NCI-H1105 (cell line): ENCODE measurements at regions not wholly inside any gene's neighbourhood (a gene's known extent, or its start where the extent isn't known, plus 50 kb on each side); places are given as distances from the start of the nearest gene placed in this dataset.
"Not testable (repeated sequence)": the region's sequence is repeated elsewhere in the genome, so short reads cannot be mapped to it uniquely, and the experiment has no call there.

Source experiments
- DNase-seq: peaks from one replicate; lab custom pipeline; 2025; lab: John Stamatoyannopoulos, UW

DNA sequence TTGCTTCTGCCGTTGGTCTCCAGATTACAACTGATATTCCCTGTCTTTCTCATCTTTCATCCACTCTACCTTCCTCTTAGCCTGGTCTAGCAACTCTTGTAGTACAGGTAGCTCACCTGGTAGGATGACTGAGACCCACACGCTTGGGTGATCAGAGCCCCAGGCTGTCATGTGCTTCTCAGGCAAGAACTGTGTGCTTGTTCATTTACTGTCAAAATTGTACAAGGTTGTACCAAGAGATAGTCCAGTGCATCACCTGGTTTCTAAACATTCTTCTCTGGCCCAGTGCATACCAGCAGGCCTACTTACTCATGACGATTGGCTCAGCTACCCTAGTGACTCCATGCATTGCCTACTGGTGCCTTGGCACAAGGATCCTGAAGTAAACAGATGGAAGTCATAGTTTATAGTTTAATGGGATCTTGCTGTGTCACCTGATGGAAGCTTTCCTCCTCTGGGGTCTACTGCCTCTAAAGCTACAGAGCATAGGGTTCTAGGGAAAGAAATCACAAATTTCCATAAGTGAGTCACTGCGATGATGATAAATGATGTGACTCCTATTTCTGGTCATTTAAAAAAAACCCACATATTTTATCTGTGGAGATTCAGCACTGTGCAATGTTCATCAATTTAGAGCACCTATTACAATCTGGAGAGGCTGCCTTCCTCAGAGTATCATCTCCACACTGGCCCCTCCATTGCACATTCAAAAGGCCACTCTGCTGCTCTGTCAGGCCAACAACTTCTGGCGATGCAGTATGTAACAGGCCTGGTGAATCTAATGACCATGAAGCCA lies 481.8 kb upstream of the MEIS1 start:
- no peak for DNase-seq

DNA sequence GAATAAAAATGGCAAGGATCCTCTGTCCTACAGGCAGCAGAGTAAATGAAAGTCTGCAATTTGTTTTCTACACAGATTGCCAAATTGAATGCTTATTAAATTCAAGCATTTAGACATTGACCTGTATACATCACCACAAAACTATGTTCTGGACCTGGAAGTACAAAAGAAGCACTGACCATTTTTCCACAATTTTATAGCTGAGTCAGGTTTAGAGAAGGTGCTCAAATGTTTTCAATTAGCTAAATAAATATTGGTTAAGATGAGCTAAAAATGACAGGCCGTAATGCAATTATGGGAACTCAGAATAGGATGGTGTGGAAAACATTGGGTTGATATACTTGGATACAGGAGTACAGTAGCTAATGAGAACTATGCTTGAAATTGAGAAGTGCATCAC lies 490.7 kb upstream of the MEIS1 start:
- no peak for DNase-seq

DNA sequence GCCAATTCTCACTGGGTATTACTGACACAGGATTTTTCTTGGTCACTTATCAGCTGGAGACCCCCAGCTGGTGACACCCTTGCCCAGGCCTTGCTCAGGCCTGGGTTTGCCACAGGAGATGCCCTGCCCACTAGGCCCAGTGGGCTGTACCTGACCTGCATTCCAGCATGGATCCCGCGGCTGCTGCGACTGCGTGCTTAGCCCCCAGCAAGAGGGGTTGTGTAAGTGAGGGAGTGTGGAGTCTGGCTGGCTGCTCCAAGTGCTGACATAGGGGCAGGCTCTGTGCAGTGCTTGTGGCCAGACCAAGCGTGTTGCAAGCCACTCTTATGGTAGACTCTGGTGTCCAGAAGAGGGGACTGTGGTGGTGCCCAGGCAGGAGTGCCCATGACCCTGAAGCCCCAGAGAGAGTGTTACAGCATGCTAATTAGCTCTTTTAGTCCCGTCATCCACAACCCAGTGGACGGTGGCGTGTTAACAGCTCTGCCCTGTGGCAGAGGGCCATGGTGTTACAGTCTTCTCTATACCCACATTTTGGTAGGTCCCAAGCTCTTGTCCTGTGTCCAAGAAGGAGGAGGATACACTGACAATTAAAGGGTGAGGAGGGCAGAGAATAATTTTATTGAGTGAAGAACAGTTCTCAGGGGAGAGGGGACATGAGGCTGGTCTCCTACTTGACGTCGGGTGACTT lies 491.7 kb upstream of the MEIS1 start:
- no peak for DNase-seq

DNA sequence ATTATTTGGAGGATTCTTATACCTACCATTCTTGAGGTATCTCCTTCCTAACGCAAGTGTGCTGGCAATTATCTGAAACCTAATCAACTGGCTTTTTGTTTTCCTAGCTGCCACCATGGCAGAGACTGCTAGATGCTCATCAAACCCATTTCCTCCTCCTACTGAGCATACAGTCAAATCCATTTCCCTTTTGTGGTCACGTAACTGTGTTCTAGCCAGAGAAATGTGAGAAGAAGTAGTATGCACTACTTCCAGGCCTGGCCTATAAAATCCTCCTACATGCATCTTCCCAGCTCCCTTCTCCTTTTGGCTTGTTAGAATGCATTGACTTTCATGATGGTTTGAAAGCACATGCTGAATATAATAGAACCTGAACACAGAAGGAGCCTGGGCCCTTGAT lies 494.1 kb upstream of the MEIS1 start:
- no peak for DNase-seq

DNA sequence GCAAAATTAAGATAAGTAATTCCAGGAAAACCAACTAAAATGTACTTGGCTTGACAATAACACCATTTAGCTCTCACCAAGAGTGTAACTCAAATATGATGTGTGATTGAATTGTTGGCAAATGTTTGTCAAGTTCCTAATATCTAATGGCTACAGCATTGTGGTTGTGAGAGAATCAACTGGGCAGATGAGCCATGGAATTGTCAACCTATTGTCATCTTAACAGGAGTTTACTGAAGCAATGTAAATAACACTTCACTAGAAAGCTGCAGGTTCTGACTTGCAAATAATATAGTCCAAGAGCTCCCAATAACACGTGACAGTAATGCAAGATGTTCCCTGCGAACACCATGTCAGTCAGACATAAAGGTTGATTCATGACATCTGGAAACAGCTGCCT lies 495.2 kb upstream of the MEIS1 start:
- peak; percentile 15 for DNase-seq

DNA sequence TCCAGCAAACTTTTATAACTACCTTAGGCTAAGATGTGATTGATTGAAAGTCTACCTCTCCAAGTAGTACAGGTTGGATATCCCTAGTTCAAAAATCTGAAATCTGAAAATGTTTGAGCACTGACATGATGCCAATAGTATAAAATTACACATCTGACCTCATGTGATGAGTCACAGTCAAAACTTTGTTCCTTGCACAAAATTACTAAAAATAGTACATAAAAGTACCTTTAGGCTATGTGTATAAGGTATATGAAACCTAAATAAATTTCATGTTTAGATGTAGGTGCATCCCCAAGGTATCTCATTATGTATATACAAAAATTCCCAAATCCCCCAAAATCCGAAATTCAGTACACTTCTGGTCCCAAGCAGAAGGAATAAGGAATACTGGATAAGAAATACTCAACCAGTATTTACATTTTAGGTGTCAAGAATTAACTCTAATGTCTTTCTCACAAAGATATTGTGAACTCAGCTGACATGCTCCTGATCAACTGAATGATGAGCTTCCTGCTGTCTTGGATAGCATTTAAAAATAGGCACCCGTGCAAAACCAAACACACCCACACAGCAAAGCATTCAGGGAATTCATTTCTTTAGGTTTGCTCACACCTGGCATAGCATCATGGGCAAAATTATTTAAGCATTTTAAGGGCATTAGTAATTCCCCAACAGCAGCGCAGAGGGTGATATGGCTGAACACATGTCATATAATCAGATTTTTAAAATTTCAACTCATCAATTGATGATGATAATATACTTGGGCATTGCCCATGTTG lies 497.4 kb upstream of the MEIS1 start:
- DNase-seq = no peak

DNA sequence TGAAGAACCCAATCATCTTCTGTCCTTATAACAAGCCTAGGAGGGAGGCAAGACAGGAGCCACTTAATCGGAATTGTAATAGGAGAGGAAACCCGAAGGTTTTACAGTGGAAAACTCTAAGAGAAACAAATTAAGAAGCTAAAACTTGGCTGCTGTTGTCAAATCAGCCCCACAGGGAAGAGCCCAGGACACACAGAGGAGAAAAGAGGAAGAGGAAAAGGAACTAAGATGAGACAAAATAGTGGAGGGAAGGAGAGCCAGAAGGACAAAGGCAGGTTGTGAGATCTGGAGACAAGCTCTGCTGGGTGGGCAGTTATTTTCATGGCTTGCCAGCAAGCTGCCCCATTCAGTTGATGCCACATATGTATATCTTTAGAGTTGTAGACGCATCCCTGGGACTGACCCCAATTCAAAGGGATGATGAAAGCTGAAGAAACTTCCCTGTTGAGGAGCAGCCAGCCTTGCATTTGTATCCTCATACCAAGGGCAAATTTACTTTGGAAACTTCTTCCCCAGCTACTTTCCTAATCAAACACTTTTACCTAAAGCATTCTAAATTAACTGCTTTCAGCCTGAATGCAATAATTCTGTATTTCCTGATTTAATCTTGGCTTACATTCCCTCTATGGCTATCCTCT lies 499.8 kb upstream of the MEIS1 start:
- DNase-seq = no peak

DNA sequence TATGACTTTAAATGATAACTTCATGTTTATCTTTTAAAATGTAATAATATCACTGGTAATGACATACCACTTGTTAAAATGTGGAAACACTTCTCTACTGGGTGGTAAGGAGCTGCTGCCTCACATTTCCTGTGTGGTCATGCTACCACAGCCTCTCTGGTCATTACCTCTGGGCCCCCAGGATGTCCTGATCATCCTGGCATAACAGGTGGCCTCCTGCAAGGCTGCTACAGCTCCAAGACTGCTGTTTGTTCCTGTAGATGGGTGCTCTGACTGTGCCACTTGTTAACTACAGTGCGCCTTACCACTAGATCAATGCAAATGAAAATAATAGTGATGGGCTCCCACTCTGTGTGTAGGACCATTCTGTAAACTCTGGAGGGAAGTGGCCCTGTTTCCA lies 500.2 kb upstream of the SPRED2 start:
- no peak for DNase-seq

DNA sequence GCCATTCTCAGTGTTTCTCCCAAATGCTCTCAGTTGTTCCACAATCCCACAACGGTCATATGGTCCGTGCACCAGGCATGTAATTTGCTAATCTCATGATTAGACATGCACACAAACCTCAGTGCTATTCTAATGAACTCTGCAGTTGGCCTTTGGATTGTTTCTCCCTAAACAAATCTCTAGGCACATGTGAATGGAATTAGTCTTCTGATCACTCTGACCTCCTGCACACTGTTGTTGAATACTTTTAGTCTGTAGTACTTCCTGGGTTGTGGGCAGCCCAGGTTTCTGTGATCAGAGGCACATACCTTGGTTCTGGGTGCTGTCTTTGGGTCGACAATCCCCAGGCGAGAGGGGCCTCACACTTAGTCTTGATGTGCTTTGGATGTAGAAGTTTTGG lies 498.7 kb upstream of the SPRED2 start:
- no peak for DNase-seq

DNA sequence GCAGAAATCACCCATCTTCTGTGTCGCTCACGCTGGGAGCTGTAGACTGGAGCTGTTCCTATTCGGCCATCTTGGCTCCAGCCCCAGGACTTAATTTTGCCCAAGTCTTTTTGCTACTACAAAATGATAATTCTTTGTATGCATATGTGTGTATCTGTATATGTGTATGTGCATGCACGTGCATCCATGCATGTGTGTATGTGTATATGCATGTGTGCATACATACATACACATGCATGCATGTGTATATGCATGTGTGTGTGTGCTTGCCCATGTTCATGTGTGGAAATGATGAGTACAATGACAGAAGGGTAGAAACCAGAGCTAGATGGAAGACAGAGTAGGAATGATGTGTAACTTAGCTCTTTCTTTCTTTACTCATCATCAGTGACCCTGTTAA lies 497.9 kb upstream of the SPRED2 start:
- DNase-seq = no peak

DNA sequence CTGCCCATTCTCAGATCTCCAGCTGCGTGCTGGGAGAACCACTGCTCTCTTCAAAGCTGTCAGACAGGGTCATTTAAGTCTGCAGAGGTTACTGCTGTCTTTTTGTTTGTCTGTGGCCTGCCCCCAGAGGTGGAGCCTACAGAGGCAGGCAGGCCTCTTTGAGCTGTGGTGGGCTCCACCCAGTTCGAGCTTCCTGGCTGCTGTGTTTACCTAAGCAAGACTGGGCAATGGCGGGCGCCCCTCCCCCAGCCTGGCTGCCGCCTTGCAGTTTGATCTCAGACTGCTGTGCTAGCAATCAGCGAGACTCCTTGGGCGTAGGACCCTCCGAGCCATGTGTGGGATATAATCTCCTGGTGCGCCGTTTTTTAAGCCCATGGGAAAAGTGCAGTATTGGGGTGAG lies 497.3 kb upstream of the SPRED2 start:
- not testable (repeated sequence) for DNase-seq

DNA sequence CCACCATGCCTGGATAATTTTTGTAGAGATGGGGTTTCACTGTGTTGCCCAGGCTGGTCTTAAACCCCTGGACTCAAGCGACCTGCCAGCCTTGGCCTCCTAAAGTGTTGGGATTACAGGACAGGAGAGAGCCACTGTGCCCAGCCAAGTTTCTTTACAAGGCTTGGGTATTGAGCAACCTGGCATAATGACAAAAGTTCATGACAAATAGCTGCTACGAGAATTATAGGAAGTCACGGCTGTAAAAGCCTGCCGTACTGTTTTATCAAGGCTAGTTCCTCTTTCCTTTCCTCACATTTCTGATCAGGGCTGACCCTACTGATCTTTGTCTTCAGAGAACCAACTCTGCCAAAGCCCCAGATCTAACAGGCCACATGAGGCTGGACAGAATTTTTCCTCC lies 490.4 kb upstream of the SPRED2 start:
- DNase-seq = no peak

DNA sequence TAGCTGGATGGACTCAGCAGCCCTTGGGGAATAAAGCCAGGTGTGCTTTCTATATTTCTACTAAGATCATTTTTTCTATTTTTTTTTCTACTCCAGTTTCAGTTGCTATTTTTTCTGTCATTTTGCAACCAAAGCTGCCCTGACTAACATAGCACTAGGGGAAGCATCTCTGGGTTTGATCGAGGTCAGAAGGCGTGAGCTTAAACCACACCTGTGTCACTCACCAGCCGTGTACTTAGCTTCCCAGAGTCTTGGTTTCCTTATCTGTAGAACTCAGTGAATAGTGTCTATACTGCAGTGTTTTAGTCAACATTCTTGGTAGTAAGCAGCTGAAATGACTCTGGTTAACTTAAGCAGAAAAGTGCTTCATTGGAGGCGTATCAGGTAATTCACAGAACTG lies 489.6 kb upstream of the SPRED2 start:
- no peak for DNase-seq

DNA sequence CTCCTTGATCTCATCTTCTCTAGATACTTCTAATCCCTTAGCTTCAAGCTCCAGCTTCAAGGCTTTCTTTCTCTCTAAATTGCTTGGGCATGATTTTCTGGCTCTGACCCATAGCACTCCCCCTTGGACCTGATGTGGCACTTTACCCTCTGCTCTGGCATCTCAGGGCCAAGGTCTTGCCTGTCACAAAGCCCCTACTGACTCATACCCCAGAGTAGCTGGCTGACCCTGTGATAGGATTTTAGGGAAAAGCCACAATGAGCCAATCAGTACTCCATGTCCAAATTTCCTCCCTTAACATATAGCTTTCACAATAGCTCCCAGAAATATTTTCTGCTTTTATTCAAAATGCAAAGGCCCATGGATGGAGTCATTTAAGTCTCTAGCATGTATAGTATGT lies 488.7 kb upstream of the SPRED2 start:
- no peak for DNase-seq

DNA sequence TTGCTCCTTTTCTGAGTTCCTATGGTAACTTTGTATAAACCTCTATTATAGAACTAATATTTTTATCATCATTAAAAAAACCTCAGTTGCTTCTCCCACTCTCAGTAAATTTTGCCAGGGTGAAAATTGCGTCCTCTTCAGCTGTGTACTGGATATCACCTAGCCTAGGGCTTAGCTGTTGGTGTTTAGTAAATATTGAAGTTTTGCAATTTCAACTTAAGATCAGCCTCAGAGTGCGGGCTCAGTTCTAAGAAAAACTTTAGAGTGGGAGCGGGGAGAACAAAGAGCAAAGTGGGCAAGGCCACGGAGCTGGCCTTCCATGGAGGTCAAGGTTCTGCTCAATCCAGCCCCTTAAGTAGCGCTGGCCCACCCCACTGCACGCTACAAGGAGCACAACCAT lies 488.3 kb upstream of the SPRED2 start:
- no peak for DNase-seq

DNA sequence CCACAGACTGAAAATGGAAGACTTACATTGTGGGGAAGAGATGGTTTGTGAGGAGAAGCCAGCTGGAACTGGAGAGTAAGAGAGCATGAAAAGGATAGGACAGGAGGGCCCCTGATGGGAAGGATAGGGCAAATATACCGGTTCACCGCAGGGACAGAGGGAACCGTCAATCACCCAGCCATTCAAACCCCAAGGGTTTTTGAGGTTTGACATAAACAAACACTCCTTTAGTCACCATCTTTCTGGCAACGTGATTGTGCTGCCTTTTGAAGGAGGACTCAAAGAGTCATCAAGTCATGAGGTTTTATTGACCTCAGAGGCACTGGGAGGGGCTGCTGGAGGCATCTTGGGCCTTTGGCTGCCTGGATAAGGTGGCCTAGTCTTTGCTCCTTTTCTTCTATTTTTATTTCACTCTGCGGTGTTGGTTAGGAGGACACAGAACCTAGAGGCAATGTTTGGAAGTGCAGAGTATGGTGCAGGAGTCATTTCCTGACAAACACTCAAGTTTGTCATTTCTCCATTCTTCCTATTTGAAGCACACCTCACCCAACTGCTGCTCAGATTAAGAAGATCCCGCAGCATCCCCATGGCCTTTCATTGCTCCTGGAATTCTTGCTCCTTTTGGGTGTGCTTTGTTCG lies 487.3 kb upstream of the SPRED2 start:
- DNase-seq = no peak

DNA sequence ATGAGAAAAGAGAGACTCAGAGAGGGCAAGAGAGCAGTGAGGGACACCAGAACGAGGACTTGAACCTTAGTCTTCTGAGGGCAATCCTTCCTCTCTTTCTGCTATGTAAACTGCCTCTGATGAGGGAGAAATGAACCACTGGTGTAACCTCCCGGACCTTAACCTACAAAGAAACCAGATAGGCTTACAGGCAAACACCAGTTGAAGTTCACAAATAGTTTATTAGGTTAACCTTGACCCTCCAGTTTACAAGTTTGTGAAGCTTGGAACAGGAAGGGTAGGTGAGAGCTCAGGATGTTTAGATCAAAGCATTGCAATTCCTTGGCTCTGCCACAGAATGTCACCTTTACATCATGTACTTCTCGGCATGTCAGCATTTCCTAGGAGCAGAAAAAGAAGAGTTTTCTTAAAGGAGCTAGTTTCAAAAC lies 486.4 kb upstream of the SPRED2 start:
- DNase-seq = no peak

DNA sequence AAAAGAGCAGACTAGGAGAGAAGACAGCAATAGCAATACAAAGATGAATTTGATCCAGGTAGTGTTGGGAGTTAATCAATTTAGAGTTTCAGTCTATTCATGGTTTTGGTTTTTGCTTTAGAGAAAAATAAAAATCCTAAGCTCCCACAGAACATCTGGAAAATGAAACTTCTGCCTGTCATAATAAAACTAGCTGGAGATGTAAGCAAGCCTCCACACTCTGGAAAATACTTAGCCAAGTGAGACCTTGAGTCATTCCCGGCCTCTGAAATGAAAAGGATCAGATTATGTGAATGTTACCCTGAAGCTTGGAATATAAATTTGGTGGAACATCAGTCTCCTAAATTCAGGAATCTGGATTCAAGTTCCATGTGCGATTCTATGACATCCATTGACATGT lies 485.6 kb upstream of the SPRED2 start:
- DNase-seq = no peak

DNA sequence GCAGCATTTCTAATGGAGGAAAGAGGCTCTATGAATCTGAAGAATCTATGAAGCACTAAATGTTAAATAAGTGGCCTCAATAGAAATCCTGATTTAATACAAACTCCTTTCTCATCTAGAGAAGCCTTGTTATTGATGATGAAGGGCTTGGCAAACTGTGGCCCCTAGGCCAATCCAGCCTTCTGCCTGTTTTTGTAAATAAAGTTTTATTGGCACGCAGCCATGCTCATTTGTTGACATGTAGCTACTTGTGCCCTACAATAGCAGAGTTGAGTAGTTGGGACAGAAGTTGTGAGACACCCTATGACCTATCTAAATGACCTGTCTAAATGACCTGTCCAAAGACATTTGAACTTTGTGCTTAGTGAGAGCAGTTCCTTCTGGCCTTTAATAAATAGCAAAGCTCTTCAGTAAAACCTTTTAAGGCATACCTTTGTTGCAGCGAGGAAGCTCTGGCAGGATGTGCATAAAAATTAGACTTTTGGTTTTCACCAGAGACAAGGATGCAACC lies 484.4 kb upstream of the SPRED2 start:
- no peak for DNase-seq

DNA sequence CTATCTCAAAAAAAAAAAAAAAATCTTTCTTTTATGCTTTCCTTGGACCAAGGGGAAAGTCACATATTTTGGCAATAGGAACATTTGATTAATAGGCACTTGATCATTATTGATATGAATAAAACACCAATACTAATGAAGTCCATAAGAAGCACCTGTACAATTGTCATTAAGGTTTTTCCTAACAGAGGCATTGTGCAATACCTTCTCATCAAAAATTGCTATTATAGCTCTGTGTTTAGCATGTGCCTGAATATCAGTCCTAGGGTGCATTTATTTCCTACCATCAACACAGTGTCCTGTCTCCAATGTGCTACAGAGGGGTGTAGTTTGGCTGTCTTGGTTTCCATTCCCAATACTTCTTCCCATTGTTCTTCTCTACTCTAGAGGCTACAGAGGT lies 483.8 kb upstream of the SPRED2 start:
- no peak for DNase-seq

DNA sequence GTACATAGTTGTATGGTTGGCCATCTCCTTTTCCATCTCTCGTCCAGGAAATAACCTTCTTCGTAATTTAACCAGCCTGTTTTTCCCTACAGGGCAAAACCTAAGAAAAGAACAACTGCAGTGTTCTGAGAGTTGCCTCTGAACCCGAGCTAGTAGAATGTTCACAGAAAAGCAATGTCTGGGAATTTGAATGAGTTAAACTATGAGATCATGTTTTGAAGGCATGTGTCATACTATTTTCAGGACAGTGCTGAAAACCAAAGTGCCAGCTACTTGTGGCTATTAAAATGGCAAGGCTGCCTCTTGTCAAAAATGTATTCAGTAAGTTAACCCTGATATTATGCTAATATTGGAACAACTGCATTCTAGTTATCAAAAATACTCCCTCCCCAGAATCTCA lies 482.9 kb upstream of the SPRED2 start:
- DNase-seq = no peak

DNA sequence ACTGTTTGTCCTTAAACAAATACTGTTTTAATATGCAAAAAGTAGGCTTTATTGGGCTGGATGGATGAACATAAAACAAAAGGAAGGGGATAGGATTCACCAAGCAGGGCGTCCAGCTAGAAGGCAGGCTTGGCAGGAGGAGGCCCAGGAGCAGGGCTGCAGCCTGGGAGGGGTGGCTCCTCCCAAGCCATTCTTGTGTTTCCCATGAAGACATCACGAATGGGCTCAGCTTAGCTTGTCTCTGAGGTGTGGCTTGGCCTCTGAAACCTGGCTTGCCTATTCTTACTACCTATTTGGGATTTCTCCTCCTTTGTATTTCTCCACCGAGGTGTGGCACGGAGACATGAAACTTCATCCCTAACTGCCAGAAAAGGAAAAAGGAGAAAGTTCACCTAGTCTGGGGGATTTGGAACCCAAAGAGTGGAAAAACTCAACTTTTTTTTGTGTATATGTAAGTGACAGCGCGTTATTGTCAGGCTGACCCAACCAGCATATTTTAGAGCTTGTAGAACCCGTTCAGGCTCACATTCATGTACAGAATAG lies 481.9 kb upstream of the SPRED2 start:
- DNase-seq = no peak
